WTC11 (cell line): ENCODE measurements at regions not wholly inside any gene's neighbourhood (a gene's known extent, or its start where the extent isn't known, plus 50 kb on each side); places are given as distances from the start of the nearest gene placed in this dataset.
A peak's percentile ranks its signal among the peaks of the same experiment; 100 is the strongest.

Source experiments
- ATAC-seq: fragments of 200-7000 bp; cut with Tn5 transposase; 2 replicates; pipeline ENCODE4 v1.10.0; 2021; ENCODE audit warnings: mild to moderate bottlenecking, moderate library complexity
- CTCF ChIA-PET: fragments of 300-600 bp; sonication (Branson Sonifier 250); formaldehyde crosslinking; loops from one replicate; lab custom pipeline; 2021; ENCODE audit warnings: antibody characterized with exemption; lab: Charles Lee
- POLR2A ChIA-PET: fragments of 350-600 bp; sonication (Branson Sonifier 250); formaldehyde crosslinking; loops from one replicate; lab custom pipeline; 2021; ENCODE audit warnings: antibody characterized with exemption; lab: Charles Lee
- DNase-seq: peaks from one replicate; pipeline ENCODE4 v3.0.0; 2021; ENCODE audit warnings: low spot score
- H3K27ac Mint-ChIP-seq: 2 replicates; pipeline ENCODE4 v1.8.0; 2021; ENCODE audit warnings: mixed read lengths
- H3K27me3 Mint-ChIP-seq: 2 replicates; pipeline ENCODE4 v1.8.0; 2021; ENCODE audit warnings: low read depth, mild to moderate bottlenecking, moderate library complexity, mixed read lengths
- H3K36me3 Mint-ChIP-seq: 2 replicates; pipeline ENCODE4 v1.8.0; 2021; ENCODE audit warnings: mixed read lengths
- H3K4me1 Mint-ChIP-seq: 2 replicates; pipeline ENCODE4 v1.8.0; 2022; ENCODE audit warnings: mixed read lengths
- H3K4me3 Mint-ChIP-seq: 2 replicates; pipeline ENCODE4 v1.8.0; 2021; ENCODE audit warnings: mild to moderate bottlenecking, moderate library complexity, mixed read lengths
- H3K9me3 Mint-ChIP-seq: 2 replicates; pipeline ENCODE4 v1.8.0; 2021; ENCODE audit warnings: mixed read lengths
- CBFB ChIP-seq: sonication (generic); formaldehyde crosslinking; IDR thresholded peaks from 2 replicates; pipeline ENCODE4 v1.8.1; 2022; ENCODE audit warnings: mild to moderate bottlenecking, low read depth, missing genetic modification reagents
- CREB1 ChIP-seq: sonication (generic); formaldehyde crosslinking; IDR thresholded peaks from 2 replicates; pipeline ENCODE4 v1.8.0; 2023; ENCODE audit warnings: mild to moderate bottlenecking, missing genetic modification reagents
- GABPB1 ChIP-seq: sonication (generic); formaldehyde crosslinking; IDR thresholded peaks from 2 replicates; pipeline ENCODE4 v1.8.1; 2023; ENCODE audit warnings: mild to moderate bottlenecking, missing genetic modification reagents
- IRF2 ChIP-seq: sonication (generic); formaldehyde crosslinking; IDR thresholded peaks from 2 replicates; pipeline ENCODE4 v1.8.0; 2022; ENCODE audit warnings: low read depth, missing genetic modification reagents, borderline replicate concordance
- RELA ChIP-seq: sonication (generic); formaldehyde crosslinking; IDR thresholded peaks from 2 replicates; pipeline ENCODE4 v1.8.1; 2022; ENCODE audit warnings: missing genetic modification reagents, mild to moderate bottlenecking, borderline replicate concordance
- TEAD4 ChIP-seq: sonication (generic); formaldehyde crosslinking; IDR thresholded peaks from 2 replicates; pipeline ENCODE4 v1.8.0; 2022; ENCODE audit warnings: mild to moderate bottlenecking, missing genetic modification reagents
- TP53 ChIP-seq: sonication (generic); formaldehyde crosslinking; IDR thresholded peaks from 2 replicates; pipeline ENCODE4 v1.8.1; 2023; ENCODE audit warnings: mild to moderate bottlenecking, missing genetic modification reagents
- ZNF121 ChIP-seq: sonication (generic); formaldehyde crosslinking; IDR thresholded peaks from 2 replicates; pipeline ENCODE4 v1.8.0; 2023; ENCODE audit warnings: missing genetic modification reagents
- ZNF416 ChIP-seq: fragments of 250-450 bp; sonication (Bioruptor Pico); IDR thresholded peaks from 2 replicates; pipeline ENCODE4 v1.9.0; 2021; ENCODE audit warnings: mild to moderate bottlenecking, inconsistent platforms
- TF ChIP-seq, protein P1 (sequence below): fragments of 250-450 bp; sonication (Bioruptor Pico); IDR thresholded peaks from 2 replicates; pipeline ENCODE4 v1.9.0; 2021; ENCODE audit warnings: mild to moderate bottlenecking
- TF ChIP-seq, protein P2 (sequence below): sonication (generic); formaldehyde crosslinking; IDR thresholded peaks from 2 replicates; pipeline ENCODE4 v1.8.1; 2023; ENCODE audit warnings: mild to moderate bottlenecking, missing genetic modification reagents, moderate library complexity
- TF ChIP-seq, protein P3 (sequence below): fragments of 250-450 bp; sonication (Bioruptor Pico); IDR thresholded peaks from 2 replicates; pipeline ENCODE4 v1.9.0; 2021; ENCODE audit warnings: moderate library complexity, mild to moderate bottlenecking, inconsistent platforms, borderline replicate concordance
- TF ChIP-seq, protein P4 (sequence below): sonication (generic); formaldehyde crosslinking; IDR thresholded peaks from 2 replicates; pipeline ENCODE4 v1.8.0; 2022; ENCODE audit warnings: mild to moderate bottlenecking, missing genetic modification reagents
- TF ChIP-seq, protein P5 (sequence below): sonication (generic); formaldehyde crosslinking; IDR thresholded peaks from 2 replicates; pipeline ENCODE4 v1.8.0; 2022; ENCODE audit warnings: mild to moderate bottlenecking, missing genetic modification reagents
- TF ChIP-seq, protein P6 (sequence below): sonication (generic); formaldehyde crosslinking; IDR thresholded peaks from 2 replicates; pipeline ENCODE4 v1.8.1; 2023; ENCODE audit warnings: mild to moderate bottlenecking, missing genetic modification reagents
- TF ChIP-seq, protein P7 (sequence below): sonication (generic); formaldehyde crosslinking; conservative IDR thresholded peaks from 2 replicates; pipeline ENCODE4 v1.8.1; 2022; ENCODE audit warnings: mild to moderate bottlenecking, missing genetic modification reagents
- TF ChIP-seq, protein P8 (sequence below): sonication (generic); formaldehyde crosslinking; conservative IDR thresholded peaks from 2 replicates; pipeline ENCODE4 v1.8.1; 2023; ENCODE audit warnings: mild to moderate bottlenecking, low read depth, missing genetic modification reagents, moderate library complexity

DNA sequence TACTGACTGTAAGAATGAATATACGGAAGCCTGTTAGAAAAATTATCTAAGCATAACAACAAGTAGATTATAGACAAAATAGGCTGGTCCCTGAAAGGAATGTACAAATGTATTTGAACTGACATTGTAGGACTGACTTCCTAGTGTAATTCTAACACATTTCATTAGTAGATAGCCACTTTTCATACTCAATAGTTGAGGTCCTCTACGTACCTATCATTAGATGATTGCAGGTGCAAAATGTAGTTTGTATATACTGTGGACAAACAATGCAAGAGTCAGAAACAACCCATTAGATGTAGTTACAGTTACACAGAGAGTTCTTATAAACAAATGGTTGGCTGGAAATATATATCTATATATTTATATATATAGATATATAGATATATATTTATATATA is 402.3 kb upstream of the SLITRK6 start:
- CTCF ChIA-PET: no interaction called here
- POLR2A ChIA-PET: no interaction called here
- no peaks in the 10 kb centered on the region for H3K4me1 Mint-ChIP-seq
- TF ChIP-seq, protein P1, sequence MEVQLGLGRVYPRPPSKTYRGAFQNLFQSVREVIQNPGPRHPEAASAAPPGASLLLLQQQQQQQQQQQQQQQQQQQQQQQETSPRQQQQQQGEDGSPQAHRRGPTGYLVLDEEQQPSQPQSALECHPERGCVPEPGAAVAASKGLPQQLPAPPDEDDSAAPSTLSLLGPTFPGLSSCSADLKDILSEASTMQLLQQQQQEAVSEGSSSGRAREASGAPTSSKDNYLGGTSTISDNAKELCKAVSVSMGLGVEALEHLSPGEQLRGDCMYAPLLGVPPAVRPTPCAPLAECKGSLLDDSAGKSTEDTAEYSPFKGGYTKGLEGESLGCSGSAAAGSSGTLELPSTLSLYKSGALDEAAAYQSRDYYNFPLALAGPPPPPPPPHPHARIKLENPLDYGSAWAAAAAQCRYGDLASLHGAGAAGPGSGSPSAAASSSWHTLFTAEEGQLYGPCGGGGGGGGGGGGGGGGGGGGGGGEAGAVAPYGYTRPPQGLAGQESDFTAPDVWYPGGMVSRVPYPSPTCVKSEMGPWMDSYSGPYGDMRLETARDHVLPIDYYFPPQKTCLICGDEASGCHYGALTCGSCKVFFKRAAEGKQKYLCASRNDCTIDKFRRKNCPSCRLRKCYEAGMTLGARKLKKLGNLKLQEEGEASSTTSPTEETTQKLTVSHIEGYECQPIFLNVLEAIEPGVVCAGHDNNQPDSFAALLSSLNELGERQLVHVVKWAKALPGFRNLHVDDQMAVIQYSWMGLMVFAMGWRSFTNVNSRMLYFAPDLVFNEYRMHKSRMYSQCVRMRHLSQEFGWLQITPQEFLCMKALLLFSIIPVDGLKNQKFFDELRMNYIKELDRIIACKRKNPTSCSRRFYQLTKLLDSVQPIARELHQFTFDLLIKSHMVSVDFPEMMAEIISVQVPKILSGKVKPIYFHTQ (CRISPR knock-in tag): no peak
- TF ChIP-seq, protein P2, sequence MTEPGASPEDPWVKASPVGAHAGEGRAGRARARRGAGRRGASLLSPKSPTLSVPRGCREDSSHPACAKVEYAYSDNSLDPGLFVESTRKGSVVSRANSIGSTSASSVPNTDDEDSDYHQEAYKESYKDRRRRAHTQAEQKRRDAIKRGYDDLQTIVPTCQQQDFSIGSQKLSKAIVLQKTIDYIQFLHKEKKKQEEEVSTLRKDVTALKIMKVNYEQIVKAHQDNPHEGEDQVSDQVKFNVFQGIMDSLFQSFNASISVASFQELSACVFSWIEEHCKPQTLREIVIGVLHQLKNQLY (CRISPR knock-in tag): no peak
- TF ChIP-seq ZNF416: no peak
- no peak for TF ChIP-seq TEAD4 (CRISPR knock-in tag)
- TF ChIP-seq, protein P3, sequence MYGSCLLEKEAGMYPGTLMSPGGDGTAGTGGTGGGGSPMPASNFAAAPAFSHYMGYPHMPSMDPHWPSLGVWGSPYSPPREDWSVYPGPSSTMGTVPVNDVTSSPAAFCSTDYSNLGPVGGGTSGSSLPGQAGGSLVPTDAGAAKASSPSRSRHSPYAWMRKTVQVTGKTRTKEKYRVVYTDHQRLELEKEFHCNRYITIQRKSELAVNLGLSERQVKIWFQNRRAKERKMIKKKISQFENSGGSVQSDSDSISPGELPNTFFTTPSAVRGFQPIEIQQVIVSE (CRISPR knock-in tag): no peak
- TF ChIP-seq CBFB (CRISPR knock-in tag): no peak
- TF ChIP-seq, protein P4, sequence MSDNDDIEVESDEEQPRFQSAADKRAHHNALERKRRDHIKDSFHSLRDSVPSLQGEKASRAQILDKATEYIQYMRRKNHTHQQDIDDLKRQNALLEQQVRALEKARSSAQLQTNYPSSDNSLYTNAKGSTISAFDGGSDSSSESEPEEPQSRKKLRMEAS (CRISPR knock-in tag): no peak
- TF ChIP-seq, protein P5, sequence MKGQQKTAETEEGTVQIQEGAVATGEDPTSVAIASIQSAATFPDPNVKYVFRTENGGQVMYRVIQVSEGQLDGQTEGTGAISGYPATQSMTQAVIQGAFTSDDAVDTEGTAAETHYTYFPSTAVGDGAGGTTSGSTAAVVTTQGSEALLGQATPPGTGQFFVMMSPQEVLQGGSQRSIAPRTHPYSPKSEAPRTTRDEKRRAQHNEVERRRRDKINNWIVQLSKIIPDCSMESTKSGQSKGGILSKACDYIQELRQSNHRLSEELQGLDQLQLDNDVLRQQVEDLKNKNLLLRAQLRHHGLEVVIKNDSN (CRISPR knock-in tag): no peak
- TF ChIP-seq TP53: no peak
- no peak for TF ChIP-seq GABPB1 (CRISPR knock-in tag)
- TF ChIP-seq, protein P6, sequence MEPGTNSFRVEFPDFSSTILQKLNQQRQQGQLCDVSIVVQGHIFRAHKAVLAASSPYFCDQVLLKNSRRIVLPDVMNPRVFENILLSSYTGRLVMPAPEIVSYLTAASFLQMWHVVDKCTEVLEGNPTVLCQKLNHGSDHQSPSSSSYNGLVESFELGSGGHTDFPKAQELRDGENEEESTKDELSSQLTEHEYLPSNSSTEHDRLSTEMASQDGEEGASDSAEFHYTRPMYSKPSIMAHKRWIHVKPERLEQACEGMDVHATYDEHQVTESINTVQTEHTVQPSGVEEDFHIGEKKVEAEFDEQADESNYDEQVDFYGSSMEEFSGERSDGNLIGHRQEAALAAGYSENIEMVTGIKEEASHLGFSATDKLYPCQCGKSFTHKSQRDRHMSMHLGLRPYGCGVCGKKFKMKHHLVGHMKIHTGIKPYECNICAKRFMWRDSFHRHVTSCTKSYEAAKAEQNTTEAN (CRISPR knock-in tag): no peak
- TF ChIP-seq, protein P7, sequence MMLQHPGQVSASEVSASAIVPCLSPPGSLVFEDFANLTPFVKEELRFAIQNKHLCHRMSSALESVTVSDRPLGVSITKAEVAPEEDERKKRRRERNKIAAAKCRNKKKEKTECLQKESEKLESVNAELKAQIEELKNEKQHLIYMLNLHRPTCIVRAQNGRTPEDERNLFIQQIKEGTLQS (CRISPR knock-in tag): no peak
- TF ChIP-seq CREB1 (CRISPR knock-in tag): no peak
- no peak for TF ChIP-seq ZNF121 (CRISPR knock-in tag)
- no peak for TF ChIP-seq IRF2
- TF ChIP-seq, protein P8, sequence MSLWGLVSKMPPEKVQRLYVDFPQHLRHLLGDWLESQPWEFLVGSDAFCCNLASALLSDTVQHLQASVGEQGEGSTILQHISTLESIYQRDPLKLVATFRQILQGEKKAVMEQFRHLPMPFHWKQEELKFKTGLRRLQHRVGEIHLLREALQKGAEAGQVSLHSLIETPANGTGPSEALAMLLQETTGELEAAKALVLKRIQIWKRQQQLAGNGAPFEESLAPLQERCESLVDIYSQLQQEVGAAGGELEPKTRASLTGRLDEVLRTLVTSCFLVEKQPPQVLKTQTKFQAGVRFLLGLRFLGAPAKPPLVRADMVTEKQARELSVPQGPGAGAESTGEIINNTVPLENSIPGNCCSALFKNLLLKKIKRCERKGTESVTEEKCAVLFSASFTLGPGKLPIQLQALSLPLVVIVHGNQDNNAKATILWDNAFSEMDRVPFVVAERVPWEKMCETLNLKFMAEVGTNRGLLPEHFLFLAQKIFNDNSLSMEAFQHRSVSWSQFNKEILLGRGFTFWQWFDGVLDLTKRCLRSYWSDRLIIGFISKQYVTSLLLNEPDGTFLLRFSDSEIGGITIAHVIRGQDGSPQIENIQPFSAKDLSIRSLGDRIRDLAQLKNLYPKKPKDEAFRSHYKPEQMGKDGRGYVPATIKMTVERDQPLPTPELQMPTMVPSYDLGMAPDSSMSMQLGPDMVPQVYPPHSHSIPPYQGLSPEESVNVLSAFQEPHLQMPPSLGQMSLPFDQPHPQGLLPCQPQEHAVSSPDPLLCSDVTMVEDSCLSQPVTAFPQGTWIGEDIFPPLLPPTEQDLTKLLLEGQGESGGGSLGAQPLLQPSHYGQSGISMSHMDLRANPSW: no peak
- TF ChIP-seq RELA (CRISPR knock-in tag): no peak
- DNase-seq (no peak), ATAC-seq (no peak)
- H3K27ac Mint-ChIP-seq: no peak overlapping the region
- no peaks in the 10 kb centered on the region for H3K27me3 Mint-ChIP-seq
- no peaks in the 10 kb centered on the region for H3K9me3 Mint-ChIP-seq
- H3K36me3 Mint-ChIP-seq: no peaks in the 10 kb centered on the region
- H3K4me3 Mint-ChIP-seq: no peak overlapping the region

DNA sequence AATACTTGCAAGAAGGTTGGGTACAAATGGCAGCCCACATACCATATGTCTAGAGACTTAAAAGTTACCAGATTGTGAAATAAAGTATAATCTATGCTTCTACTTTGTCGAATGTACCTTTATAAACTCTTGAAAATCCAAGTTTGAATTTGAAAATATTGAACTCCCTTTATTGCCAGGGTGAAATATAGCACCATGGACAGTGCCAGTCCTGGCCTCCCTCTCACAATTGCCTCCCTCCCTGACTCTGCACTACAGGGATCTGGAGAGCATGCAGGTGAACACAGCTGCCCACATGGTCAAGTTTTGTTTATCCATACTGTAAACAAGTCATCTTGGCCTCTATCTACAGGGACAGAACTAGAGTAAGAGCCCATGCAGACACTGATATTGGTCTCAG is 394.1 kb upstream of the SLITRK6 start:
- DNase-seq (no peak), ATAC-seq (peak; percentile 47; the same call in 1 of the 2 replicates)
- Mint-ChIP-seq H3K36me3 (no peaks in the 10 kb centered on the region), H3K4me3 (no peak overlapping the region), H3K27ac (no peak overlapping the region), H3K4me1 (peaks cover 12% of the 10 kb centered on the region), H3K9me3 (peaks cover 6% of the 10 kb centered on the region), H3K27me3 (no peaks in the 10 kb centered on the region)
- CTCF ChIA-PET: no interaction called here
- TF ChIP-seq TP53: no peak
- TF ChIP-seq, protein P4 (CRISPR knock-in tag): no peak
- POLR2A ChIA-PET: no interaction called here
